HepG2 (cell line): ENCODE measurements at regions not wholly inside any gene's neighbourhood (a gene's known extent, or its start where the extent isn't known, plus 50 kb on each side); places are given as distances from the start of the nearest gene placed in this dataset.

ENCODE experiments used
- ATAC-seq: fragments of 200-7000 bp; cut with Tn5 transposase; 3 replicates; pipeline ENCODE4 v1.9.1; 2020; ENCODE audit warnings: mild to moderate bottlenecking, moderate library complexity
- BruUV-seq: library from RNA; stranded (reverse); fragments of 400-500 nt; replicated peaks from 2 replicates; lab custom pipeline; 2021; lab: Mats Ljungman, UMichigan
- CTCF ChIA-PET: fragments of 300-600 bp; formaldehyde crosslinking; extraction: SDS; loops from one replicate; lab custom pipeline; 2021; ENCODE audit warnings: low total read pairs, inconsistent platforms, low intra/inter-chr PET ratio; lab: Yijun Ruan, JAX
- POLR2A ChIA-PET: fragments of 350-600 bp; sonication (Branson Sonifier 250); formaldehyde crosslinking; loops from one replicate; lab custom pipeline; 2020; ENCODE audit warnings: antibody characterized with exemption, inconsistent platforms; lab: Yijun Ruan, JAX
- DNase-seq: peaks from one replicate; pipeline ENCODE4 v3.0.0-alpha.2; 2015; ENCODE audit warnings: low spot score
- FAIRE-seq: peaks from 3 replicates; lab custom pipeline; 2011; peaks lifted over from hg19 to GRCh38; lab: Jason Lieb, UNC
- H2AFZ ChIP-seq: one replicate; pipeline ENCODE4 v1.6.1; 2011; ENCODE audit warnings: low read length, inconsistent platforms
- H3K27ac ChIP-seq: fragments of 300-600 bp; 3 replicates; pipeline ENCODE4 v1.8.0; 2011; ENCODE audit warnings: mixed run types, mild to moderate bottlenecking, mixed read lengths, low read length, inconsistent platforms; ENCODE audit not compliant: insufficient read depth; ENCODE audit errors: extremely low read length
- H3K27me3 ChIP-seq, 2 experiments: fragments of 200-600 bp in 1 of 2; 2 replicates in 1 of 2; 3 replicates in 1 of 2; pipeline versions ENCODE4 v1.6.0 to v1.8.0; 2011; ENCODE audit warnings: low read length in 2 of 2, mild to moderate bottlenecking in 2 of 2, moderate library complexity in 2 of 2, inconsistent platforms in 1 of 2; ENCODE audit not compliant: insufficient read depth in 2 of 2, control insufficient read depth in 1 of 2
- H3K36me3 ChIP-seq, 2 experiments: fragments of 200-600 bp in 1 of 2; replicated peaks in 1 of 2; 2 replicates in 1 of 2; 3 replicates in 1 of 2; pipeline versions ENCODE4 v1.5.1 to v1.8.0; 2011; ENCODE audit warnings: low read length in 2 of 2, inconsistent platforms in 1 of 2; ENCODE audit not compliant: insufficient read depth in 2 of 2, control insufficient read depth in 1 of 2
- H3K4me1 ChIP-seq: 2 replicates; pipeline ENCODE4 v1.5.1; 2012; ENCODE audit warnings: low read length, inconsistent platforms; ENCODE audit not compliant: insufficient read depth
- H3K4me2 ChIP-seq: 2 replicates; pipeline ENCODE4 v1.6.0; 2011; ENCODE audit warnings: low read depth, low read length, inconsistent platforms
- H3K4me3 ChIP-seq, 3 experiments: fragments of 200-600 bp in 1 of 3; sonication (generic), shearing (Covaris generic) in 1 of 3; replicated peaks in 1 of 3; 2 replicates each; pipeline ENCODE4 v1.5.1; 2011 to 2016; ENCODE audit warnings: low read length in 3 of 3, inconsistent platforms in 2 of 3, low read depth in 2 of 3, mild to moderate bottlenecking in 2 of 3, control low read depth in 1 of 3, mixed read lengths in 1 of 3; ENCODE audit not compliant: insufficient read depth in 1 of 3
- H3K79me2 ChIP-seq: one replicate; pipeline ENCODE4 v1.6.1; 2011; ENCODE audit warnings: low read length, inconsistent platforms; ENCODE audit not compliant: insufficient read depth
- H3K9ac ChIP-seq: 2 replicates; pipeline ENCODE4 v1.6.0; 2011; ENCODE audit warnings: mild to moderate bottlenecking, low read depth, low read length, inconsistent platforms; ENCODE audit not compliant: insufficient read depth
- H3K9me3 ChIP-seq: 2 replicates; pipeline ENCODE4 v1.5.1; 2012; ENCODE audit warnings: mild to moderate bottlenecking, low read length
- H4K20me1 ChIP-seq: 2 replicates; pipeline ENCODE4 v1.6.0; 2011; ENCODE audit warnings: inconsistent platforms, mild to moderate bottlenecking, low read length, moderate library complexity; ENCODE audit not compliant: insufficient read depth
- BRCA1 ChIP-seq: sonication (generic); formaldehyde crosslinking; IDR thresholded peaks from 2 replicates; pipeline ENCODE4 v1.4.0; 2020; ENCODE audit warnings: missing genetic modification reagents
- ELF1 ChIP-seq: sonication (generic); formaldehyde crosslinking; IDR thresholded peaks from 2 replicates; pipeline ENCODE4 v1.4.0; 2020; ENCODE audit warnings: missing genetic modification reagents
- FOXC1 ChIP-seq: sonication (generic); formaldehyde crosslinking; IDR thresholded peaks from 2 replicates; pipeline ENCODE4 v1.8.0; 2022; ENCODE audit warnings: mild to moderate bottlenecking, missing genetic modification reagents, borderline replicate concordance
- GPBP1L1 ChIP-seq: sonication (generic); formaldehyde crosslinking; IDR thresholded peaks from 2 replicates; pipeline ENCODE4 v1.5.0; 2020; ENCODE audit warnings: mild to moderate bottlenecking, missing genetic modification reagents
- HNF1A ChIP-seq, 2 experiments: sonication (generic) in 1 of 2; formaldehyde crosslinking in 1 of 2; IDR thresholded peaks; 2 replicates each; pipeline versions ENCODE4 v1.4.0 to v1.6.1; 2016 to 2020; ENCODE audit warnings: borderline replicate concordance in 1 of 2, low read depth in 1 of 2, mild to moderate bottlenecking in 1 of 2, missing genetic modification reagents in 1 of 2
- HNRNPUL1 ChIP-seq: fragments of 200-400 bp; formaldehyde crosslinking; IDR thresholded peaks from 2 replicates; pipeline ENCODE4 v1.6.1; 2017; ENCODE audit warnings: low read depth, mild to moderate bottlenecking, low read length, moderate library complexity
- KDM3A ChIP-seq: IDR thresholded peaks from 2 replicates; pipeline ENCODE4 v1.6.1; 2018; ENCODE audit warnings: low read depth, missing compliant biosample characterization
- MAFG ChIP-seq: sonication (generic); formaldehyde crosslinking; IDR thresholded peaks from 2 replicates; pipeline ENCODE4 v1.5.1; 2020; ENCODE audit warnings: mild to moderate bottlenecking, missing genetic modification reagents
- POLR2AphosphoS2 ChIP-seq: IDR thresholded peaks from 2 replicates; pipeline ENCODE4 v1.6.1; 2011; ENCODE audit warnings: low read depth, low read length, improper control_type of control experiment
- RFXAP ChIP-seq: sonication (generic); formaldehyde crosslinking; IDR thresholded peaks from 2 replicates; pipeline ENCODE4 v1.4.0; 2020; ENCODE audit warnings: missing genetic modification reagents, borderline replicate concordance
- SATB2 ChIP-seq: sonication (generic); formaldehyde crosslinking; IDR thresholded peaks from 2 replicates; pipeline ENCODE4 v1.5.0; 2020; ENCODE audit warnings: missing genetic modification reagents
- SRSF9 ChIP-seq: fragments of 200-400 bp; formaldehyde crosslinking; IDR thresholded peaks from 2 replicates; pipeline ENCODE4 v1.6.1; 2018; ENCODE audit warnings: borderline replicate concordance, mild to moderate bottlenecking, low read depth, low read length; ENCODE audit not compliant: insufficient read depth, poor library complexity, severe bottlenecking
- ZBTB37 ChIP-seq: sonication (generic); formaldehyde crosslinking; IDR thresholded peaks from 2 replicates; pipeline ENCODE4 v1.4.0; 2020; ENCODE audit warnings: mild to moderate bottlenecking, missing genetic modification reagents
- ZFP90 ChIP-seq: sonication (generic); formaldehyde crosslinking; IDR thresholded peaks from 2 replicates; pipeline ENCODE4 v1.8.0; 2022; ENCODE audit warnings: missing genetic modification reagents, mild to moderate bottlenecking, inconsistent platforms, borderline replicate concordance
- ZFY ChIP-seq: sonication (generic); formaldehyde crosslinking; IDR thresholded peaks from 2 replicates; pipeline ENCODE4 v1.4.0; 2020; ENCODE audit warnings: missing genetic modification reagents
- ZNF282 ChIP-seq: fragments of 450-650 bp; IDR thresholded peaks from 2 replicates; pipeline ENCODE4 v1.6.1; 2018; ENCODE audit not compliant: partially characterized antibody
- ZNF44 ChIP-seq: sonication (generic); formaldehyde crosslinking; IDR thresholded peaks from 2 replicates; pipeline ENCODE4 v1.5.1; 2020; ENCODE audit warnings: mild to moderate bottlenecking, missing genetic modification reagents
- ZNF576 ChIP-seq: sonication (generic); formaldehyde crosslinking; IDR thresholded peaks from 2 replicates; pipeline ENCODE4 v1.4.0; 2020; ENCODE audit warnings: mild to moderate bottlenecking, missing genetic modification reagents
- ZNF841 ChIP-seq: sonication (generic); formaldehyde crosslinking; IDR thresholded peaks from 2 replicates; pipeline ENCODE4 v1.8.1; 2023; ENCODE audit warnings: missing genetic modification reagents, borderline replicate concordance
- WGBS: methylation state at CpG from one replicate; pipeline ENCODE4 v1.1.6; 2017; ENCODE audit warnings: low lambda C conversion rate; 5-methylcytosine and 5-hydroxymethylcytosine counted together
- in situ Hi-C: cut with HindIII; loops from 2 replicates; pipeline ENCODE4 v1.10.0; 2017; ENCODE audit warnings: low pct_unique_long_range_greater_than_20kb; ENCODE audit not compliant: extremely low pct_ligation_motif_present
- intact Hi-C: fragments of 100-400 bp; cut with micrococcal nuclease; formaldehyde crosslinking; loops from one replicate; pipeline ENCODE4 v1.10.0; 2022; ENCODE audit not compliant: unreplicated experiment

GRCh38 chr12:125853670-125854069, 788.4 kb downstream of the AACS start:
- in situ Hi-C loops = no loop called here
- no peak overlapping the region for H3K9ac ChIP-seq
- no peak overlapping the region for H3K4me3 ChIP-seq
- no peak for FAIRE-seq
- WGBS = 6% methylated on average over 1 of the region's 1 CpG
- TF ChIP-seq GPBP1L1 (CRISPR knock-in tag) = no peak
- TF ChIP-seq SATB2 (CRISPR knock-in tag) = no peak
- no peak for TF ChIP-seq BRCA1 (CRISPR knock-in tag)
- TF ChIP-seq POLR2AphosphoS2 = no peak
- no peak for TF ChIP-seq KDM3A (CRISPR knock-in tag)
- no peak for TF ChIP-seq ZFY (CRISPR knock-in tag)
- no peak for TF ChIP-seq ZFP90
- TF ChIP-seq ELF1 (CRISPR knock-in tag) = no peak
- TF ChIP-seq HNRNPUL1 = no peak
- TF ChIP-seq ZNF282 = no peak
- no peak for TF ChIP-seq ZNF44 (CRISPR knock-in tag)
- TF ChIP-seq RFXAP = no peak
- no peak for TF ChIP-seq FOXC1 (CRISPR knock-in tag)
- no peak for TF ChIP-seq ZBTB37 (CRISPR knock-in tag)
- no peak for TF ChIP-seq HNF1A (IDR thresholded peaks at IDR 0.05; ENCODE audit: low read depth)
- TF ChIP-seq HNF1A (CRISPR knock-in tag; IDR thresholded peaks at IDR 0.05; ENCODE audit: borderline replicate concordance) = no peak
- TF ChIP-seq ZNF576 (CRISPR knock-in tag) = no peak
- no peak for TF ChIP-seq MAFG
- no peak for TF ChIP-seq ZNF841 (CRISPR knock-in tag)
- no peak for TF ChIP-seq SRSF9
- TF ChIP-seq, all 625 proteins: peak for 0
- BruUV-seq = no TSS peak
- Histone ChIP-seq H3K4me2 (no peak overlapping the region), H3K27me3 (no peaks in the 10 kb centered on the region), H4K20me1 (no peaks in the 10 kb centered on the region), H3K79me2 (no peaks in the 10 kb centered on the region), H3K36me3 (no peaks in the 10 kb centered on the region), H3K9me3 (peaks cover 7% of the 10 kb centered on the region; the same call in 1 of the 2 replicates), H3K4me1 (no peaks in the 10 kb centered on the region), H2AFZ (no peak overlapping the region), H3K27ac (no peak overlapping the region)
- DNase-seq (no peak), ATAC-seq (no peak)
- intact Hi-C loops = no loop called here
- POLR2A ChIA-PET = no interaction called here
- CTCF ChIA-PET = no interaction called here
